ENCODE measurements at regions not wholly inside any gene's neighbourhood (a gene's known extent, or its start where the extent isn't known, plus 50 kb on each side); places are given as distances from the start of the nearest gene placed in this dataset.

GRCh38 chr4:12875640-12876243, 608.4 kb downstream of the RAB28 start:
- Histone ChIP-seq H3K23me2 (ENCODE audit: low read depth, low read length) (no peaks in the 10 kb centered on the region), H3K27me3 (replicated peaks in 1 of 4; ENCODE audit: control insufficient read depth in 3 of 4, extremely low read depth in 1 of 4, insufficient read depth in 3 of 4, low read length in 3 of 4) (no peaks in the 10 kb centered on the region), H3K18ac (ENCODE audit: extremely low read depth, low read length) (no peak overlapping the region), H3K4ac (replicated peaks; ENCODE audit: insufficient read length, low read depth, low read length) (no peak overlapping the region), H2BK5ac (ENCODE audit: low read depth, low read length) (no peak overlapping the region), H3K4me3 (ENCODE audit: extremely low read depth in 1 of 4, insufficient read depth in 2 of 4, low read depth in 3 of 4, low read length in 4 of 4) (no peak overlapping the region), H2AK5ac (ENCODE audit: low read depth, low read length) (no peak overlapping the region), H3K4me1 (replicated peaks in 1 of 4; ENCODE audit: control insufficient read depth in 3 of 4, insufficient read depth in 4 of 4, low read length in 3 of 4) (no peaks in the 10 kb centered on the region), H4K20me1 (replicated peaks in 1 of 2; ENCODE audit: control insufficient read depth in 1 of 2, insufficient read depth in 2 of 2, low read length in 2 of 2) (no peaks in the 10 kb centered on the region), H3K27ac (ENCODE audit: low read depth, low read length) (no peak overlapping the region), H2BK120ac (replicated peaks; ENCODE audit: low read depth, low read length) (no peak overlapping the region), H3K4me2 (ENCODE audit: insufficient read depth in 1 of 2, low read depth in 2 of 2, low read length in 2 of 2) (no peak overlapping the region), H3K56ac (replicated peaks; ENCODE audit: insufficient read length, low read depth, low read length) (no peak overlapping the region), H3K9me3 (ENCODE audit: insufficient read depth in 2 of 2, low read depth in 1 of 2, low read length in 1 of 2) (no peaks in the 10 kb centered on the region), H3K79me2 (ENCODE audit: control insufficient read depth in 1 of 2, insufficient read depth in 2 of 2, low read length in 2 of 2) (no peaks in the 10 kb centered on the region), H4K5ac (ENCODE audit: insufficient read length, low read depth, low read length) (no peak overlapping the region), H3K23ac (ENCODE audit: insufficient read length) (no peak overlapping the region), H2BK20ac (ENCODE audit: low read length) (no peak overlapping the region), H2BK15ac (ENCODE audit: low read length) (no peak overlapping the region), H3K14ac (ENCODE audit: insufficient read length) (no peak overlapping the region), H3K9ac (replicated peaks in 1 of 4; ENCODE audit: extremely low read depth in 1 of 4, low read depth in 3 of 4, low read length in 3 of 4) (no peak overlapping the region), H4K91ac (replicated peaks; ENCODE audit: insufficient read length, low read length) (no peak overlapping the region), H4K8ac (ENCODE audit: extremely low read depth, insufficient read depth, low read length) (no peak overlapping the region), H2BK12ac (ENCODE audit: low read depth, low read length) (no peak overlapping the region), H3K36me3 (ENCODE audit: control insufficient read depth in 2 of 4, insufficient read depth in 4 of 4, low read length in 3 of 4) (no peaks in the 10 kb centered on the region), H3K79me1 (ENCODE audit: low read depth, low read length) (no peaks in the 10 kb centered on the region), H2AFZ (ENCODE audit: low read length) (peak overlapping the region; percentile 16; the same call in 1 of the 2 replicates)
- no peak for DNase-seq (ENCODE audit: low read depth in 1 of 2, low spot score in 2 of 2)
- TF ChIP-seq CEBPB (IDR thresholded peaks at IDR 0.05; ENCODE audit: low read depth, low read length) (no peak), RBBP5 (IDR thresholded peaks at IDR 0.05; ENCODE audit: borderline replicate concordance, low read depth, low read length) (no peak), POU5F1 (IDR thresholded peaks at IDR 0.05; ENCODE audit: low read depth, low read length) (no peak), TBP (IDR thresholded peaks at IDR 0.05; ENCODE audit: low read depth, low read length) (no peak), GTF2F1 (IDR thresholded peaks at IDR 0.05; ENCODE audit: borderline replicate concordance, low read depth, low read length) (no peak), E2F6 (IDR thresholded peaks at IDR 0.05) (no peak)
- FAIRE-seq, result no peak
- WGBS, 2 experiments (ENCODE audit: extremely low coverage in 1 of 2, insufficient coverage in 1 of 2, insufficient read length in 1 of 2, insufficient replicate concordance in 2 of 2, low coverage in 1 of 2, low lambda C conversion rate in 2 of 2, missing lambda C conversion rate in 1 of 2), result 90% methylated on average over 2 of the region's 2 CpGs; no CpG with 5 or more reads in 1 of the 2 experiments
- ChIA-PET CTCF (ENCODE audit: partially characterized antibody) (interaction anchor here (1.1 kb wide), 1 partner anchor 15 kb away, joined by 3 read pairs; no protein-coding TSS in a partner anchor), POLR2A (ENCODE audit: partially characterized antibody) (no interaction called here)
